Dedifferentiated amniotic fluid mesenchymal stem cell (primary cell): ENCODE measurements at regions not wholly inside any gene's neighbourhood (a gene's known extent, or its start where the extent isn't known, plus 50 kb on each side); places are given as distances from the start of the nearest gene placed in this dataset.
"Not testable (repeated sequence)": the region's sequence is repeated elsewhere in the genome, so short reads cannot be mapped to it uniquely, and the experiment has no call there.

Experiments
- DNase-seq: peaks from one replicate; pipeline ENCODE4 v3.0.0-alpha.2; 2016; ENCODE audit errors: extremely low spot score

- no peak for DNase-seq
These were observed 334.7 kb upstream of the CHRM2 start for GRCh38 chr7:136533732-136534131.

- DNase-seq: no peak
These were observed 337.6 kb upstream of the CHRM2 start for GRCh38 chr7:136530831-136531230.

- peak; percentile 75 for DNase-seq
These were observed 340.1 kb upstream of the CHRM2 start for GRCh38 chr7:136528329-136528728.

GRCh38 chr7:136527554-136527953 is 340.9 kb upstream of the CHRM2 start:
- no peak for DNase-seq

GRCh38 chr7:136526408-136527105 is 341.9 kb upstream of the CHRM2 start:
- DNase-seq: no peak

- DNase-seq: no peak
These were observed 344.9 kb upstream of the CHRM2 start for GRCh38 chr7:136523571-136523970.

- no peak for DNase-seq
These were observed 350.5 kb upstream of the CHRM2 start for GRCh38 chr7:136517971-136518370.

- no peak for DNase-seq
These were observed 353.7 kb upstream of the CHRM2 start for GRCh38 chr7:136514776-136515175.

DNA sequence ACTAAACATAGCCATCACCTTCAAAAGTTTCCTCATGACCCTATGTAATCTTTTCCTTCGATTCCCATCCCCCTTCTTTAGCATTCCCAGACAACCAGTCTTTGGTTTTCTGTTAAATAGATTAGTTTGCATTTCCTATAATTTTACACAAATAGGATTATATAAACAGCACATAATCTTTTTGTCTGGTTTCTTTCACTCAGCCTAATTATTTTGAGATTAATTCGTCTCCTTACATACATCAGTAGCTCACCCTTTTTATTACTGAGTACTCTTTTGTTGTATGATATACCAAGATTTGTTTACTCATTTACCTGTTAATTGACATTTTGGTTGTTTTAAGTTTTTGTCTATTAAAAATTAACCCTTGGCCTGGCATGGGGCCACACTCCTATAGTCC is 354.7 kb upstream of the CHRM2 start:
- DNase-seq: no peak

DNA sequence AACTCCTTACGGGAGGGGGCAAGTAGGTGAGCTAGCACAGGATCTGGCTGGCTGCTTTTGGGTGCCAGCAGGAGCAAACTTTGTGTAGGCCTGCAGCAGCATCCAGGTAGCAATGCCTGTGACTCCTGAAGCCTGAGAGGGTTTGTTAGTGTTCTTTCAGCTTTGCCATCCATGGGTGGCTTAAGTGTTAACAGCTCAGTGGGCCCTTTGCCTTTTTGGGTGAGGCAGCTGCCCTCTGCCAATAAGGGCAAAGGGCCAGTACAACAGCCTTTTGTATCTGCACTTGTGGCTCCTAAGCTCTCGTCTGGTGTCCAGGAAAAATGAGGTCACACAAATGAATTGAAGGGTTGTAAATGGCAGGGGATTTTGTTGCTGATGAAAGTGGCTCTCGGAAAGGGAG is 359.0 kb upstream of the CHRM2 start:
- no peak for DNase-seq

GRCh38 chr7:136502162-136502561 is 366.3 kb upstream of the CHRM2 start:
- DNase-seq: no peak

GRCh38 chr7:136501151-136501550 is 367.3 kb upstream of the CHRM2 start:
- DNase-seq: no peak

DNA sequence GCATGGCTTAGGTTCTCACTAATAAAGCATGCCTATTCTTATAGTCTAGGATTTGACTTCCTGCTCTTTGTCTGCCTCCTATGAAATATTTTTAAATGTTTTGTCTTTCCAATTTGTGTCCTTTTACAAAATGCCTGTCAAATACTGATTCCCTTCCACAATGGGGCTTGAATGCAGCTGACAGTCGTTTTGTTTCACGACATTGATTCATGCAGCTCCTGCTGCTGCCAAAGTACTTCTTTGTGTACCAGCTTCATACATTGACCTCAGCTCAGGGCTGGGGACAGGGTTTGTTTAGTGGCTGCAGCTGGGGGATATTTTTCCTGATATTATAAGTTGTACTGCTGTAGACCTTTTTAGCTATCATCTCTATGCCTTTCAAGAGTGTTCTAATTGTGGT is 371.9 kb upstream of the CHRM2 start:
- DNase-seq: no peak

- no peak for DNase-seq
These were observed 373.4 kb upstream of the CHRM2 start for GRCh38 chr7:136495081-136495480.

DNA sequence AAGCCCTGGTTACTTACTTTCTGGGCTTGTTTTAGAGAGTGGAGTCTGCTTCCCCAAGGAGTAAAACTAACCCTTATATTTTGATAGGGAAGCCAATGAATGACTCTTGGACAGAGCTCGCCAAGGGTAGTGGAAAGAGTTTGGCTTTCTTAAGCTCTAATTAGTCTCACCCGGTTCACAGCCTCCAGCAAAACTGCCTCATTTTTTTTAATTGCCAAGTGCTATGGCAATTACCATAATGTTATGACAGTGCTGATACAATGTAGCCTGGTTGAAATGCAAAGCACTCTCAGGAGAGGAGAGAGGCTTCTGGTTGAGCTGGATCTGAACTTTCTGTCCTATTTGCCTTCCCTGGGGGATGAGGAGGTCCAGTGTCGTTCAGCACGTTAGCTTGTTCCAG is 376.1 kb upstream of the CHRM2 start:
- no peak for DNase-seq

DNA sequence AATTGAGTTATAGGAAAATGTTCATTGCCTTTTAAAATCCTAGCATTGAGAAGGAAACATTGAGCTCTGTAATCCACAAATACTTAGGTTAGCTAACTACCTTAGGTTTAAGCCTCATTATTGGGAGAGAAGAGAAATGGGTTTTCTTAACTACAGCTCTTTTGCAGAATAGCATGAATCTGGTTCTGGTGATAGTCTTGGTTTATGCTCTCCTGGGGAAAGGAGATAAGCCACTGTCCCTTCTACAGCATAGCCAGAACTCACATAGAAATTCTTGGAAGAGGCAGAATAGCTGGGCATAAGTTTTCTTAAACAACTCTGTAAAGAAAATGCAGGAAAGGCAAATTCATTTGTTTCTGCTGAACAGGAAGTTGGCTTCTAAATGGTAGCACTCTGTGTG is 378.6 kb upstream of the CHRM2 start:
- DNase-seq: no peak

- DNase-seq: no peak
These were observed 387.6 kb upstream of the CHRM2 start for GRCh38 chr7:136480901-136481300.

DNA sequence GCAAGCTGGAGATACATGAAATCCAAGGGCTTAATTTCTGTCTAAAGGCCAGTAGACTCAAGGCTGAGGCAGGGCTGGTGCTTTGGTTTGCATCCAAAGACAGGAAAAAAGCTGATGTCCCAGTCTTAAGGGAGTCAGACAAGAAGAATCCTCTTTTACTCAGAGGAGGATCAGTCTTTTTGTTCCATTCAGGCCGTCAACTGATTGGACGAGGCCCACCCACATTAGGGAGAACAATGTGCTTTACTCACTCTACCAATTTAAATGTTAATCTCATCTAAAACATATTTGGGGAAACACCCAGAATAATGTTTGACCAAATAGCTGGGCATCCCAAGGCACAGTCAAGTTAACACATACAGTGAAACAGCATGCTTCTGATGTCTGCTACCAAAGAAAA is 388.5 kb upstream of the CHRM2 start:
- no peak for DNase-seq

GRCh38 chr7:136470179-136470578 is 398.3 kb upstream of the CHRM2 start:
- no peak for DNase-seq

GRCh38 chr7:136452949-136453348 is 415.5 kb upstream of the CHRM2 start:
- DNase-seq: no peak

DNA sequence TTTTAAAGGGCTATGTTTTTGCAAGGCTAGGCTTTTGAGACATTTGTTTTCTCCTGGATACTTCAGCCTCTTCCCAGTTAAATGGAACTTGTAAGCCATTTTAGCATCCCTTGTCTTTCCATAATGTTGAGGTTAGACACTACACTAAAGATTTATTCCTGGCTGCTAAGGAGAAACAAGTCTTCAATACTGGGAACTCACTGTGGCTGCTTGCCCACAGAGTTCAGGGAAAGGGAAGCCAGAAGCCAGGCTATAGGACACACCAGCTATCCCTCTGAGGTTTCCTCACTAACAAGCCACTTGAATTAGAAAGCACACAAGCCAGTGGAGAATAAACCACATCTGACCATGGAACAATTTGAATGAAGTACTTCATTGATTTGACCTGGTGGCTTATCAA is 421.7 kb upstream of the CHRM2 start:
- DNase-seq: no peak

DNA sequence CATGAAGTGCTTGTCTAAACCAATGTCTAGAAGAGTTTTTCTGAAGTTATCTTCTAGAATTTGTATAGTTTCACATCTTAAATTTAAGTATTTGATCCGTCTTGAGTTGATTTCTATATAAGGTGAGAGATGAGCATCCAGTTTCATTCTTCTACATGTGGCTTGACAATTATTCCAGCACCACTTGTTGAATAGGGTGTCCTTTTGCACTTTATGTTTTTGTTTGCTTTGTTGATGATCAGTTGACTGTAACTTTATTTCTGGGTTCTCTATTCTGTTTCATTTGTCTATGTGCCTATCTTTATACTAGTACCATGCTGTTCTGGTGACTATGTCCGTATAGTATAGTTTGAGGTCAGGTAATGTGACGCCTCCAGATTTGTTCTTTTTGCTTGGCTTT is 426.6 kb upstream of the CHRM2 start:
- DNase-seq: no peak

GRCh38 chr7:136431736-136432135 is 436.7 kb upstream of the CHRM2 start:
- DNase-seq: not testable (repeated sequence)

DNA sequence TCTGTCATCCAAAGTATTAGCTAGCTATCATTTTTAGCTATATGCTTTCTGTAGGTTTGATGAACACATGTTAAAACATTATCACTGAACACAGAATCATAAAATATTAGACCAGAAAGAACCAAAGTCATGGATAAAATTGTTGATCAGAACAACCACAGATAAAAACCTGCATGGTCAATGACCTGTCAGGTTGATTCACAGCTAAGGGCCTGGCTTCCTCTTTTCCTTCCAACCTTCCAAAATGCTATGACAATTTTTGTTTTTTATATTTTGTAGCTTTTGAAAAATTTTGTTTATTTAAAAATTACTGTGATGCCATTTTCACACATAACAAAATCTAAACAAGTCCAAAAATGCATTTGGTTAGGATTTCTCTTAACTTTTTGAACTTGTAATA is 444.4 kb upstream of the CHRM2 start:
- DNase-seq: no peak
